ENCODE measurements at regions not wholly inside any gene's neighbourhood (a gene's known extent, or its start where the extent isn't known, plus 50 kb on each side); places are given as distances from the start of the nearest gene placed in this dataset.

GRCh38 chr7:22676385-22676784, 50.6 kb upstream of the IL6 start:
- POLR2A ChIA-PET = no interaction called here
- CTCF ChIA-PET = interaction anchor here (1.0 to 1.9 kb wide), 2 partner anchors 20 to 116 kb away, joined by 3 to 6 read pairs; no protein-coding TSS in a partner anchor

GRCh38 chr7:22675917-22676343, 51.1 kb upstream of the IL6 start:
- no peak for DNase-seq (ENCODE audit: extremely low spot score)
- ChIA-PET POLR2A (no interaction called here), CTCF (interaction anchor here (1.9 kb wide), 1 partner anchor 116 kb away, joined by 6 read pairs; no protein-coding TSS in a partner anchor)
- TF ChIP-seq CTCF (IDR thresholded peaks at IDR 0.05; ENCODE audit: control extremely low read depth, extremely low read depth, low read depth, missing control alignments) = no peak

More at GRCh38 chr7:22676385-22676784, 50.6 kb upstream of the IL6 start:
- DNase-seq (ENCODE audit: extremely low spot score) = no peak
- no peak for TF ChIP-seq CTCF (IDR thresholded peaks at IDR 0.05; ENCODE audit: control extremely low read depth, extremely low read depth, low read depth, missing control alignments)

- ChIA-PET CTCF (interaction anchor here (1.9 kb wide), 1 partner anchor 115 kb away, joined by 6 read pairs; no protein-coding TSS in a partner anchor), POLR2A (interaction anchor here (0.7 kb wide), 1 partner anchor 232 kb away, joined by 6 read pairs; no protein-coding TSS in a partner anchor)
- DNase-seq (ENCODE audit: extremely low spot score) = no peak
- no peak for TF ChIP-seq CTCF (IDR thresholded peaks at IDR 0.05; ENCODE audit: control extremely low read depth, extremely low read depth, low read depth, missing control alignments)
Observed at GRCh38 chr7:22675421-22675820, 51.6 kb upstream of the IL6 start.

- TF ChIP-seq CTCF (IDR thresholded peaks at IDR 0.05; ENCODE audit: control extremely low read depth, extremely low read depth, low read depth, missing control alignments) = no peak
- DNase-seq (ENCODE audit: extremely low spot score) = no peak
- POLR2A ChIA-PET = no interaction called here
- CTCF ChIA-PET = interaction anchor here (0.8 to 1.9 kb wide), 7 partner anchors 10 to 115 kb away, joined by 3 to 6 read pairs (median 3); partner anchors contain the start of gene IL6
Observed at GRCh38 chr7:22672846-22673680, 53.9 kb upstream of the IL6 start.

- CTCF ChIA-PET = interaction anchor here (1.2 to 1.6 kb wide), 3 partner anchors 13 to 67 kb away, joined by 3 to 4 read pairs (median 3); no protein-coding TSS in a partner anchor
- no peak for TF ChIP-seq CTCF (IDR thresholded peaks at IDR 0.05; ENCODE audit: control extremely low read depth, extremely low read depth, low read depth, missing control alignments)
- no peak for DNase-seq (ENCODE audit: extremely low spot score)
- POLR2A ChIA-PET = interaction anchor here (0.7 kb wide), 1 partner anchor 16 kb away, joined by 3 read pairs; no protein-coding TSS in a partner anchor
Observed at GRCh38 chr7:22671177-22671879, 55.7 kb upstream of the IL6 start.

- DNase-seq (ENCODE audit: extremely low spot score) = no peak
- ChIA-PET CTCF (interaction anchor here (1.2 to 1.6 kb wide), 3 partner anchors 12 to 66 kb away, joined by 3 to 4 read pairs (median 3); no protein-coding TSS in a partner anchor), POLR2A (no interaction called here)
- TF ChIP-seq CTCF (IDR thresholded peaks at IDR 0.05; ENCODE audit: control extremely low read depth, extremely low read depth, low read depth, missing control alignments) = no peak
Observed at GRCh38 chr7:22670422-22670815, 56.6 kb upstream of the IL6 start.
